Cardiac muscle cell (in vitro differentiated cells and primary cell): ENCODE measurements at regions not wholly inside any gene's neighbourhood (a gene's known extent, or its start where the extent isn't known, plus 50 kb on each side); places are given as distances from the start of the nearest gene placed in this dataset.

Source experiments
- DNase-seq, 2 donors: peaks; one replicate each; pipeline versions ENCODE4 v3.0.0 to v3.0.0-alpha.2; 2010 to 2017; ENCODE audit warnings: low read depth in 1 of 2, low spot score in 1 of 2
- H3K27ac ChIP-seq: fragments of 200-600 bp; sonication (generic); 2 replicates; pipeline ENCODE4 v1.5.1; 2016
- H3K27me3 ChIP-seq: fragments of 200-600 bp; sonication (generic); 2 replicates; pipeline ENCODE4 v1.6.0; 2016; ENCODE audit warnings: control low read depth
- H3K36me3 ChIP-seq: fragments of 200-600 bp; sonication (generic); 2 replicates; pipeline ENCODE4 v1.5.1; 2016; ENCODE audit warnings: control low read depth
- H3K4me1 ChIP-seq: fragments of 200-600 bp; sonication (generic); 2 replicates; pipeline ENCODE4 v1.8.1; 2017; ENCODE audit warnings: low read depth, mild to moderate bottlenecking, mixed run types
- H3K4me3 ChIP-seq: fragments of 200-600 bp; sonication (generic); 2 replicates; pipeline ENCODE4 v1.5.1; 2016; ENCODE audit warnings: mild to moderate bottlenecking
- H3K9me3 ChIP-seq: fragments of 200-600 bp; sonication (generic); 2 replicates; pipeline ENCODE4 v1.5.1; 2017; ENCODE audit warnings: low read depth, mild to moderate bottlenecking, control low read depth
- TF ChIP-seq, protein P1 (sequence below): IDR thresholded peaks from 2 replicates; pipeline ENCODE4 v1.5.1; 2012; ENCODE audit warnings: low read depth, mild to moderate bottlenecking, low read length

DNA sequence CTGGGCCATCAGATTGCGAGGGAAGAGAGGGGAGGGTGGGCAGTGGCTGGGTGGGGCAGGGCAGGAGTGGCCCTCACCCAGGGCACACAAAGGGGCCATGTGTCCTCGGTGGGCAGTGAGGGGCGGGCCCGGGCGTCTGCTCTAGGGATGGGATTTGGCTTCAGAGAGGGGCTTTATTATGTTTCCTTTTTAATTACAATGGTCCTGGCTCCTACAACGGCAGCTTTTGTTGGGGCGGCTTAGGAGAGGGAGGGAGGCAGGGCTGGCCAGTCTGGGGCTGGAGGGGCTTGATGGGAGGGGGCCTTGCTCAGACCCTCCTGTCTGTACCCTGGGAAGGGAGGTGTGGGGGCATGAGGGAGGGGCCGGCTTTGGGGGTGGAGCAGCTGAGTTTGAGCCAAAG lies 102.8 kb upstream of the WNT4 start:
- no peak for DNase-seq

DNA sequence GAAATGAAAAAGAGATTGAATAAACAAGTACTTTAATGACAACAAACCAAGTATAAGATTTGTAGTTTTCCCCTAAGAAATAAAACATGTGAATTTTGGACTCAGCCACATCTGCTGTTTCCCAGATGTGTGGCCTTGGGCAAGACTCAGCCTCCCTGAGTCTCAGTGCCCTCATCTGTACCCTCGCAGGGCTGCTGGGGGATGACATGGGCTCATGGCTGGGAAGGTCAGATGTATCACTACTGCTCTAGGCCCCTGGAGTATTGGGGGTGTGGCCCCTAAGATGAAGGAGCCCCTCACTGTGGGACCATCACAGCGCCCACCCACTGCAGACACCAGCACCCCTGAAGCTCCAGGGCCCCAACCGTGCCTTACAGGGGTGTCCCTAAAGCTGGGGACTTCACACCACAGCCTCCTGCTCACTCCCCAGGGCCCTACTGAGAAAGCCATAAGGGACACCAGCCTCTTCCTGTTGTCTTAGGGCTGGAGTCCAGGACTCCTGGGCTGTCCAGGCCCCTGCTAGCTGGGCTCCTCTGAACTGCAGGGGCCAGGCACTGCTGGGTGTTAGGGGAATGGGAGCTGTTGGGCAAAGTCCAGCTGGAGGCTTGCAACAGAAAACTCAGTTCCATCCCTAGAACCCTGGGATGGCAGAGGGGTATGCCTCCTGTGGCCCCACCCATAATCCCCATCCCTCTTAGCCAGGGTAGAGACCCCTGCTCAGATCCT lies 104.0 kb upstream of the WNT4 start:
- H3K9me3 ChIP-seq: no peaks in the 10 kb centered on the region
- no peak overlapping the region for H3K4me3 ChIP-seq
- no peak for DNase-seq
- TF ChIP-seq, protein P1, sequence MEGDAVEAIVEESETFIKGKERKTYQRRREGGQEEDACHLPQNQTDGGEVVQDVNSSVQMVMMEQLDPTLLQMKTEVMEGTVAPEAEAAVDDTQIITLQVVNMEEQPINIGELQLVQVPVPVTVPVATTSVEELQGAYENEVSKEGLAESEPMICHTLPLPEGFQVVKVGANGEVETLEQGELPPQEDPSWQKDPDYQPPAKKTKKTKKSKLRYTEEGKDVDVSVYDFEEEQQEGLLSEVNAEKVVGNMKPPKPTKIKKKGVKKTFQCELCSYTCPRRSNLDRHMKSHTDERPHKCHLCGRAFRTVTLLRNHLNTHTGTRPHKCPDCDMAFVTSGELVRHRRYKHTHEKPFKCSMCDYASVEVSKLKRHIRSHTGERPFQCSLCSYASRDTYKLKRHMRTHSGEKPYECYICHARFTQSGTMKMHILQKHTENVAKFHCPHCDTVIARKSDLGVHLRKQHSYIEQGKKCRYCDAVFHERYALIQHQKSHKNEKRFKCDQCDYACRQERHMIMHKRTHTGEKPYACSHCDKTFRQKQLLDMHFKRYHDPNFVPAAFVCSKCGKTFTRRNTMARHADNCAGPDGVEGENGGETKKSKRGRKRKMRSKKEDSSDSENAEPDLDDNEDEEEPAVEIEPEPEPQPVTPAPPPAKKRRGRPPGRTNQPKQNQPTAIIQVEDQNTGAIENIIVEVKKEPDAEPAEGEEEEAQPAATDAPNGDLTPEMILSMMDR: no peak
- no peak overlapping the region for H3K27ac ChIP-seq
- no peaks in the 10 kb centered on the region for H3K36me3 ChIP-seq
- H3K4me1 ChIP-seq: no peaks in the 10 kb centered on the region
- no peaks in the 10 kb centered on the region for H3K27me3 ChIP-seq

More for the DNA sequence above, 102.8 kb upstream of the WNT4 start:
- Histone ChIP-seq H3K27me3 (no peaks in the 10 kb centered on the region), H3K36me3 (no peaks in the 10 kb centered on the region), H3K27ac (no peak overlapping the region), H3K4me3 (no peak overlapping the region), H3K9me3 (no peaks in the 10 kb centered on the region), H3K4me1 (no peaks in the 10 kb centered on the region)
- TF ChIP-seq, protein P1: no peak

DNA sequence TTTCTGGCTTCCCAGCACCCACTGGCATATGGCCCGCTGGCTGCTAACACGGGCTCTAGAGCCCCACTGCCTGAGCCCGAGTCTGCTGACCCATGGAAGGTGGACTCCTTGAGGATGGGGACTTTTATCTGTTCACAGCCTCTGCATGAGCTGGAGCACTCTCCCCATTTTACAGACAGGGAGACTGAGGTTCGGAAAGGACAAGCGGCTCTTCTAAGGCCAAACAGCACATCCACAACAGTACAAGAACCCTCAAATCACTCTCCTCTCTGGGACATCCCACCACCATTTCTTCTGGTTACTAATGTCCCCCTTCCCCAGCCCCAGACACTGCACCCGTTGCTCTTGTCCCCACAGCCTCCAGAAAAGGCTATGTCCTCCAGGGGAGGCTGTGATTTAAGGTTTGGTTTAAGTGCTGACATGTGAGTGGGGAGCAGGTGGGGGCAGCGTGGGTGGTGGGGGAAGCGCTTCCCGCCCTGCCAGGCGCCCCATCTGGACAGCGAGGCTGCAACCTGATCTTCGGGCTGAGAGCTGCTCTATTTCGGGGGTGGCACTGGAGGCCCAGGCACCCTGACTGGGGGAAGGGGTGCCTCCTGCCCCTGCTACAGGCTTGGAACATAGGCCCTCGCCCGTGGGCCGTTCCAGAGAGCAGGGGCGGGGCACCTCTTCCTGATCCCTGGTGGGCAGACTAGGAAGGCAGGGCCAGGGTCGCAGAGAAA lies 104.8 kb upstream of the WNT4 start:
- no peaks in the 10 kb centered on the region for H3K36me3 ChIP-seq
- H3K27ac ChIP-seq: no peak overlapping the region
- H3K27me3 ChIP-seq: no peaks in the 10 kb centered on the region
- H3K9me3 ChIP-seq: no peaks in the 10 kb centered on the region
- no peaks in the 10 kb centered on the region for H3K4me1 ChIP-seq
- TF ChIP-seq, protein P1: no peak
- H3K4me3 ChIP-seq: no peak overlapping the region
- no peak for DNase-seq

DNA sequence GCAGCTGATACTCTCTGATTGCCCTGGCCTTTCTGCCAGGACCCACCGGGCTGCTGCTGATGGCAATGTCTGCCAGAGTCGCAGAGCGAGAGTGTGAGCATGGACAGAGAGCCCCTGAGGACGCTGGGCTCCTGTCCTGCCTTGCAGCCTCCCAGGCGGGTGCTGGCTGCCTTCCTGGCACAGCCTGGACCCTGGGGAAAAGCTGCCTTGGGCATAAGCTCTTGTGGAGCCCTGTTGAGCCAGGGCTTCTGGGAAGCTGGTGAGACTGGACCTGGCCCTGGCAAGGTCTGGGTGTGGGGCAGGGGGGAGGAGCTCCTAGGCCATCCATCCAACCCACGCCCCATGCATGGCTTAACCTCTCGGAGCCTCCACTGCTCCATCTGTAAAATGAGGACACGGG lies 105.8 kb upstream of the WNT4 start:
- no peaks in the 10 kb centered on the region for H3K9me3 ChIP-seq
- no peak overlapping the region for H3K27ac ChIP-seq
- no peak for DNase-seq
- H3K27me3 ChIP-seq: no peaks in the 10 kb centered on the region
- H3K36me3 ChIP-seq: no peaks in the 10 kb centered on the region
- H3K4me1 ChIP-seq: no peaks in the 10 kb centered on the region
- H3K4me3 ChIP-seq: no peak overlapping the region
- TF ChIP-seq, protein P1: no peak

DNA sequence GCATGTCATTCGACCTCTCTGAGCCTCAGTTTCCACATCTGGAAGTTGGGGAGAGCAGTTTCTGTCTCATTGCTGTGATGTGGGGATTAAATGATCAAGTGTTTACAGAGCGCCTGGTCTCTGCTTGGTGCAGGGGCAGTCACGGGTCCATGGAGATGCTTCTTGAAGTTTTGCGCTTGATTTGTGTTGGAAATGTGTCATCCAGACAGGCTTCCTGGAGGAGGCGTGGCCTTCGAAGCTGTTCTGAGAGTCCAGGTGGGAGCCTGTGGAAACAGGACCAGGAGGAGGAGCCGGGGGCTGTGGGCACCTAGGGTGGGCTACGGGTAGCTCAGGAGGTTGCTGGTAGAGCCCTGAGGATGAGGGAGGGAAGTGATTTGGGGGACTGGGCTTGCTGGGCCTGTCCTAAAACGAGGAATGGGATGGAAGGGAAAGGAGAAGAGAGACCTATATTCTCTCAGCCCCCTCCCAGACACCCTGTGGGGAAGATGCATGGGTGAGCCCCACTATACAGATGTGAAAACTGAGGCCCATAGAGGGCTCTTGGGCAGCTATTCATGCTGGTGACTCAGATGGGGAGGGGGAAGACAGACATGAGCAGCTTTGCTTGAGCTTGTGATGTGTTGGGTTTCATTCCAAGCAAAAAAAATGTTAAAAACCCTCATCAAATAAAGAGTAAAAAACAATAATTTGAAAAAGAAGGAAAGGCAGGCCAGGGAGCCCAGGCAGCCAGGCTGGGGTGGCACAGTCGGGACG lies 107.2 kb upstream of the WNT4 start:
- TF ChIP-seq, protein P1: no peak
- H3K9me3 ChIP-seq: no peaks in the 10 kb centered on the region
- peaks cover 9% of the 10 kb centered on the region for H3K4me1 ChIP-seq
- H3K27me3 ChIP-seq: no peaks in the 10 kb centered on the region
- no peak overlapping the region for H3K4me3 ChIP-seq
- H3K36me3 ChIP-seq: no peaks in the 10 kb centered on the region
- no peak for DNase-seq
- H3K27ac ChIP-seq: no peak overlapping the region
